IMR-90 (cell line): ENCODE measurements at regions not wholly inside any gene's neighbourhood (a gene's known extent, or its start where the extent isn't known, plus 50 kb on each side); places are given as distances from the start of the nearest gene placed in this dataset.
"Not testable (repeated sequence)": the region's sequence is repeated elsewhere in the genome, so short reads cannot be mapped to it uniquely, and the experiment has no call there.

ENCODE experiments used
- ATAC-seq: fragments of 200-7000 bp; cut with Tn5 transposase; 2 replicates; pipeline ENCODE4 v1.9.1; 2020; ENCODE audit warnings: low read depth, mild to moderate bottlenecking, moderate library complexity
- BruUV-seq: library from RNA; stranded (reverse); fragments of 400-500 nt; replicated peaks from 2 replicates; lab custom pipeline; 2021; lab: Mats Ljungman, UMichigan
- CTCF ChIA-PET: fragments of 300-600 bp; formaldehyde crosslinking; extraction: SDS; loops from one replicate; lab custom pipeline; 2021; ENCODE audit warnings: antibody characterized with exemption; lab: Yijun Ruan, JAX
- POLR2A ChIA-PET: fragments of 300-600 bp; sonication (Branson Sonifier 250); formaldehyde crosslinking; loops from one replicate; lab custom pipeline; 2022; ENCODE audit warnings: antibody characterized with exemption; ENCODE audit not compliant: unreplicated experiment; lab: Charles Lee
- DNase-seq: peaks from one replicate; pipeline ENCODE4 v3.0.0; 2013
- H2AFZ ChIP-seq: replicated peaks from 2 replicates; pipeline ENCODE3; 2013; ENCODE audit warnings: low read length, mild to moderate bottlenecking; ENCODE audit not compliant: poor library complexity
- H2AK5ac ChIP-seq: 2 replicates; pipeline ENCODE4 v1.6.1; 2013; ENCODE audit warnings: low read depth, low read length, inconsistent platforms
- H2AK9ac ChIP-seq: replicated peaks from 2 replicates; pipeline ENCODE3; 2013; ENCODE audit warnings: mild to moderate bottlenecking, low read depth, low read length, moderate library complexity; ENCODE audit not compliant: poor library complexity
- H2BK120ac ChIP-seq: 2 replicates; pipeline ENCODE4 v1.6.1; 2013; ENCODE audit warnings: low read depth, low read length, inconsistent platforms
- H2BK15ac ChIP-seq: 3 replicates; pipeline ENCODE4 v1.6.1; 2013; ENCODE audit warnings: low read depth, low read length, inconsistent platforms
- H2BK20ac ChIP-seq: 2 replicates; pipeline ENCODE4 v1.6.1; 2013; ENCODE audit warnings: low read depth, mild to moderate bottlenecking, inconsistent platforms, low read length, moderate library complexity
- H2BK5ac ChIP-seq: 2 replicates; pipeline ENCODE4 v1.6.1; 2013; ENCODE audit warnings: mild to moderate bottlenecking, low read depth, low read length, inconsistent platforms; ENCODE audit not compliant: poor library complexity, severe bottlenecking
- H3K14ac ChIP-seq: replicated peaks from 2 replicates; pipeline ENCODE4 v1.6.1; 2013; ENCODE audit warnings: low read depth, low read length, inconsistent platforms
- H3K18ac ChIP-seq: 2 replicates; pipeline ENCODE4 v1.6.1; 2013; ENCODE audit warnings: low read depth, low read length, control low read depth
- H3K23ac ChIP-seq: 2 replicates; pipeline ENCODE4 v1.6.1; 2013; ENCODE audit warnings: low read depth, low read length, inconsistent platforms
- H3K27ac ChIP-seq: 2 replicates; pipeline ENCODE4 v1.5.1; 2013; ENCODE audit warnings: mild to moderate bottlenecking, control low read depth, low read length; ENCODE audit not compliant: insufficient read depth
- H3K27me3 ChIP-seq: 2 replicates; pipeline ENCODE4 v1.6.1; 2013; ENCODE audit warnings: low read length; ENCODE audit not compliant: control insufficient read depth, insufficient read depth
- H3K36me3 ChIP-seq: 2 replicates; pipeline ENCODE4 v1.6.1; 2013; ENCODE audit warnings: low read length, mixed read lengths; ENCODE audit not compliant: control insufficient read depth, insufficient read depth
- H3K4ac ChIP-seq: 2 replicates; pipeline ENCODE4 v1.6.1; 2013; ENCODE audit warnings: low read depth, low read length, inconsistent platforms
- H3K4me1 ChIP-seq: 2 replicates; pipeline ENCODE4 v1.6.1; 2013; ENCODE audit warnings: low read length, mixed read lengths; ENCODE audit not compliant: control insufficient read depth, insufficient read depth
- H3K4me2 ChIP-seq: 2 replicates; pipeline ENCODE4 v1.6.1; 2013; ENCODE audit warnings: low read depth, mild to moderate bottlenecking, control low read depth, low read length, moderate library complexity
- H3K4me3 ChIP-seq: 2 replicates; pipeline ENCODE4 v1.5.1; 2013; ENCODE audit warnings: low read depth, mild to moderate bottlenecking, control low read depth, low read length, moderate library complexity; ENCODE audit not compliant: insufficient read depth
- H3K56ac ChIP-seq: 2 replicates; pipeline ENCODE4 v1.6.1; 2013; ENCODE audit warnings: low read length, inconsistent platforms; ENCODE audit not compliant: insufficient read depth; ENCODE audit errors: extremely low read depth
- H3K79me1 ChIP-seq, 2 experiments: 2 replicates each; pipeline ENCODE4 v1.6.1; 2013; ENCODE audit warnings: low read length in 2 of 2, inconsistent platforms in 1 of 2, low read depth in 1 of 2
- H3K9ac ChIP-seq: 2 replicates; pipeline ENCODE4 v1.6.1; 2013; ENCODE audit warnings: low read depth, low read length, control low read depth
- H3K9me1 ChIP-seq: 2 replicates; pipeline ENCODE4 v1.6.1; 2013; ENCODE audit warnings: low read length, inconsistent platforms; ENCODE audit not compliant: insufficient read depth
- H3K9me3 ChIP-seq: 2 replicates; pipeline ENCODE4 v1.6.1; 2013; ENCODE audit warnings: low read length; ENCODE audit not compliant: control insufficient read depth, insufficient read depth
- H4K20me1 ChIP-seq: 2 replicates; pipeline ENCODE4 v1.6.1; 2013; ENCODE audit warnings: low read length, inconsistent platforms; ENCODE audit not compliant: insufficient read depth
- H4K5ac ChIP-seq: 2 replicates; pipeline ENCODE4 v1.6.1; 2013; ENCODE audit warnings: mild to moderate bottlenecking, low read depth, low read length, control low read depth
- H4K8ac ChIP-seq, 2 experiments: 2 replicates each; pipeline ENCODE4 v1.6.1; 2013; ENCODE audit warnings: low read depth in 2 of 2, low read length in 2 of 2, control low read depth in 1 of 2, inconsistent platforms in 1 of 2
- H4K91ac ChIP-seq: 2 replicates; pipeline ENCODE4 v1.6.1; 2013; ENCODE audit warnings: low read depth, low read length, inconsistent platforms; ENCODE audit not compliant: insufficient read depth
- CEBPB ChIP-seq: IDR thresholded peaks from 2 replicates; pipeline ENCODE4 v1.6.1; 2012; ENCODE audit warnings: low read depth, low read length, improper control_type of control experiment
- WGBS, 2 experiments: methylation state at CpG; one replicate each; pipeline versions ENCODE4 v1.1.5 to v1.1.7; 2013; ENCODE audit warnings: missing lambda C conversion rate in 2 of 2; ENCODE audit not compliant: insufficient read length in 1 of 2; ENCODE audit errors: extremely low coverage in 2 of 2; 5-methylcytosine and 5-hydroxymethylcytosine counted together
- dilution Hi-C: fragments of 300-500 bp; cut with HindIII; formaldehyde crosslinking; loops from one replicate; pipeline ENCODE4 v1.14.3; 2018; ENCODE audit warnings: low sequenced_read_pairs; ENCODE audit not compliant: unreplicated experiment
- in situ Hi-C: fragments of 300-500 bp; cut with MboI; formaldehyde crosslinking; loops from 3 replicates; pipeline ENCODE4 v1.14.3; 2019; ENCODE audit warnings: low sequenced_read_pairs, inconsistent platforms, mixed read lengths
- intact Hi-C: fragments of 100-400 bp; cut with micrococcal nuclease; formaldehyde crosslinking; loops from 2 replicates; pipeline ENCODE4 v1.10.0; 2022

- dilution Hi-C loops, H3K4me3 ChIP-seq, CTCF ChIA-PET, H2BK20ac ChIP-seq, H4K91ac ChIP-seq, BruUV-seq, H2AK9ac ChIP-seq, H3K9me1 ChIP-seq, H3K36me3 ChIP-seq, H4K8ac ChIP-seq, H3K14ac ChIP-seq, H4K5ac ChIP-seq, H3K27me3 ChIP-seq, H3K56ac ChIP-seq, H3K4me1 ChIP-seq, POLR2A ChIA-PET, H3K79me1 ChIP-seq, H2AK5ac ChIP-seq, H3K18ac ChIP-seq, H2BK15ac ChIP-seq, H3K4me2 ChIP-seq, H3K9me3 ChIP-seq, H2AFZ ChIP-seq, H3K9ac ChIP-seq, in situ Hi-C loops, H3K4ac ChIP-seq, H4K20me1 ChIP-seq, intact Hi-C loops, H3K23ac ChIP-seq: not testable (repeated sequence)
- Histone ChIP-seq H2BK5ac (peak overlapping the region; percentile 54), H3K27ac (peak overlapping the region; percentile 79; the same call in 1 of the 2 replicates), H2BK120ac (0 out of 2 replicates have a peak overlapping the region, but pooled peaks have one; percentile 40)
- ATAC-seq, result peak; percentile 70
- WGBS, 2 experiments, result no CpG with 5 or more reads among the region's 4 CpGs
- peak; percentile 78 for DNase-seq
- peak; percentile 41 for TF ChIP-seq CEBPB
Observed at GRCh38 chr9:42430674-42431615, 247.5 kb downstream of the SPATA31A6 start.

- H3K23ac ChIP-seq, ATAC-seq, H2BK15ac ChIP-seq, intact Hi-C loops, H4K20me1 ChIP-seq, H2AK5ac ChIP-seq, BruUV-seq, in situ Hi-C loops, POLR2A ChIA-PET, H3K9me3 ChIP-seq, H2AK9ac ChIP-seq, H3K27me3 ChIP-seq, H3K9me1 ChIP-seq, dilution Hi-C loops, DNase-seq, H3K4me1 ChIP-seq, H3K36me3 ChIP-seq, CTCF ChIA-PET, H3K4me3 ChIP-seq, H3K79me1 ChIP-seq, H2AFZ ChIP-seq, H3K9ac ChIP-seq, H3K4me2 ChIP-seq, H3K14ac ChIP-seq: not testable (repeated sequence)
- peak overlapping the region; percentile 80 for H3K27ac ChIP-seq
- peak overlapping the region; percentile 41; the same call in 1 of the 2 replicates for H4K91ac ChIP-seq
- H2BK5ac ChIP-seq, result peak overlapping the region; percentile 41
- H4K8ac ChIP-seq, result peak overlapping the region in 1 of 2 experiments; percentile 74; a peak in 3 of 4 replicates
- WGBS, 2 experiments, result no CpG with 5 or more reads among the region's 1 CpG
- peak overlapping the region; percentile 54; the same call in 1 of the 2 replicates for H4K5ac ChIP-seq
- H2BK120ac ChIP-seq, result peak overlapping the region; percentile 80; the same call in 1 of the 2 replicates
- H2BK20ac ChIP-seq, result peak overlapping the region; percentile 78; the same call in 1 of the 2 replicates
- H3K4ac ChIP-seq, result peak overlapping the region; percentile 70; the same call in 1 of the 2 replicates
- 0 out of 2 replicates have a peak overlapping the region, but pooled peaks have one; percentile 17 for H3K56ac ChIP-seq
- peak overlapping the region; percentile 61 for H3K18ac ChIP-seq
Observed at GRCh38 chr9:42431616-42432010, 248.2 kb downstream of the SPATA31A6 start.
